Caco-2 (cell line): ENCODE measurements at regions not wholly inside any gene's neighbourhood (a gene's known extent, or its start where the extent isn't known, plus 50 kb on each side); places are given as distances from the start of the nearest gene placed in this dataset.

ENCODE experiments used
- BruUV-seq: library from RNA; stranded (reverse); fragments of 400-500 nt; replicated peaks from 2 replicates; lab custom pipeline; 2021; lab: Mats Ljungman, UMichigan
- CTCF ChIA-PET: fragments of 300-600 bp; sonication (Branson Sonifier 250); formaldehyde crosslinking; loops from one replicate; lab custom pipeline; 2022; ENCODE audit warnings: antibody characterized with exemption; lab: Charles Lee
- POLR2A ChIA-PET: fragments of 300-600 bp; sonication (Branson Sonifier 250); formaldehyde crosslinking; loops from one replicate; lab custom pipeline; 2022; ENCODE audit warnings: antibody characterized with exemption; lab: Charles Lee
- DNase-seq, 2 experiments: peaks; one replicate each; pipeline versions ENCODE4 v3.0.0 to v3.0.0-alpha.2; 2020 to 2022
- H3K27me3 ChIP-seq: replicated peaks from 2 replicates; pipeline ENCODE4 v1.6.0; 2011; ENCODE audit warnings: low read length; ENCODE audit not compliant: control insufficient read depth, insufficient read depth
- H3K36me3 ChIP-seq: 2 replicates; pipeline ENCODE4 v1.5.1; 2011; ENCODE audit warnings: low read length; ENCODE audit not compliant: control insufficient read depth, insufficient read depth
- H3K4me1 ChIP-seq: fragments of 250-450 bp; sonication (Bioruptor Pico); 2 replicates; pipeline ENCODE4 v1.5.1; 2020; ENCODE audit warnings: mild to moderate bottlenecking
- H3K4me3 ChIP-seq: 2 replicates; pipeline ENCODE4 v1.5.1; 2011; ENCODE audit warnings: low read depth, mild to moderate bottlenecking, control low read depth, low read length
- H3K9me3 ChIP-seq: fragments of 250-450 bp; sonication (Bioruptor Pico); 2 replicates; pipeline ENCODE4 v1.5.1; 2020; ENCODE audit warnings: mild to moderate bottlenecking, moderate library complexity
- H3K27ac Mint-ChIP-seq: one replicate; pipeline ENCODE4 v1.8.0; 2022; ENCODE audit warnings: mixed read lengths; ENCODE audit not compliant: unreplicated experiment
- H3K27me3 Mint-ChIP-seq: one replicate; pipeline ENCODE4 v1.8.0; 2022; ENCODE audit warnings: mixed read lengths; ENCODE audit not compliant: insufficient read depth, unreplicated experiment
- H3K36me3 Mint-ChIP-seq: one replicate; pipeline ENCODE4 v1.8.0; 2022; ENCODE audit warnings: mild to moderate bottlenecking, mixed read lengths; ENCODE audit not compliant: insufficient read depth, unreplicated experiment
- H3K4me1 Mint-ChIP-seq: one replicate; pipeline ENCODE4 v1.8.0; 2022; ENCODE audit warnings: low read depth, mixed read lengths; ENCODE audit not compliant: unreplicated experiment
- H3K4me3 Mint-ChIP-seq: one replicate; pipeline ENCODE4 v1.8.0; 2022; ENCODE audit warnings: mild to moderate bottlenecking, moderate library complexity, mixed read lengths; ENCODE audit not compliant: unreplicated experiment
- H3K9me3 Mint-ChIP-seq: one replicate; pipeline ENCODE4 v1.8.0; 2022; ENCODE audit warnings: mixed read lengths; ENCODE audit not compliant: unreplicated experiment
- intact Hi-C: fragments of 100-400 bp; cut with micrococcal nuclease; formaldehyde crosslinking; loops from one replicate; pipeline ENCODE4 v1.10.0; 2022; ENCODE audit not compliant: unreplicated experiment
- TF ChIP-seq, protein P1 (sequence below), 2 experiments: fragments of 200-600 bp in 1 of 2; IDR thresholded peaks; 1 replicate in 1 of 2; 2 replicates in 1 of 2; pipeline versions ENCODE4 v1.5.1 to v1.8.0; 2011 to 2022; ENCODE audit warnings: antibody characterized with exemption in 1 of 2, control low read depth in 1 of 2, inconsistent platforms in 1 of 2, low read depth in 1 of 2, low read length in 1 of 2, mild to moderate bottlenecking in 1 of 2, moderate library complexity in 1 of 2; ENCODE audit not compliant: insufficient read depth in 1 of 2, severe bottlenecking in 1 of 2, unreplicated experiment in 1 of 2

DNA sequence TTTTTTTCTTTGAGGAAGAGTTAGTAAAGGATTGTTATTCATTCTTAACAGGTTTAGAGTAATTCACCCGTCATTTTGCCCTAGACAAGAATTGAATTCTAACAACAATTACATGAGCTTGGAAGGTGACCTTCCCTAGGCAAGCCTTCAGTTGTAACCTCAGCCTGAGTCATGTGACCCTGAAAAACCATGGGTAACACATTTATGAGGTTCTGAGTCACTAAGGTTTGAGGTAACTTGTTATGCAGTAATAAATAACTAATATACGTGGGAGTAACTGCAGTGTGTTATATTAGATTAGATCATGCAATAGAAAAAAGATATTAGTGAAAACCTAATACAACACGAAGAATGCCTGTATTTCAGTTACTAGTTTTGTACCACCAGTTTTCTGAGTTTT is 237.6 kb upstream of the NDN start:
- DNase-seq: no peak
- BruUV-seq: no TSS peak
- TF ChIP-seq, protein P1, sequence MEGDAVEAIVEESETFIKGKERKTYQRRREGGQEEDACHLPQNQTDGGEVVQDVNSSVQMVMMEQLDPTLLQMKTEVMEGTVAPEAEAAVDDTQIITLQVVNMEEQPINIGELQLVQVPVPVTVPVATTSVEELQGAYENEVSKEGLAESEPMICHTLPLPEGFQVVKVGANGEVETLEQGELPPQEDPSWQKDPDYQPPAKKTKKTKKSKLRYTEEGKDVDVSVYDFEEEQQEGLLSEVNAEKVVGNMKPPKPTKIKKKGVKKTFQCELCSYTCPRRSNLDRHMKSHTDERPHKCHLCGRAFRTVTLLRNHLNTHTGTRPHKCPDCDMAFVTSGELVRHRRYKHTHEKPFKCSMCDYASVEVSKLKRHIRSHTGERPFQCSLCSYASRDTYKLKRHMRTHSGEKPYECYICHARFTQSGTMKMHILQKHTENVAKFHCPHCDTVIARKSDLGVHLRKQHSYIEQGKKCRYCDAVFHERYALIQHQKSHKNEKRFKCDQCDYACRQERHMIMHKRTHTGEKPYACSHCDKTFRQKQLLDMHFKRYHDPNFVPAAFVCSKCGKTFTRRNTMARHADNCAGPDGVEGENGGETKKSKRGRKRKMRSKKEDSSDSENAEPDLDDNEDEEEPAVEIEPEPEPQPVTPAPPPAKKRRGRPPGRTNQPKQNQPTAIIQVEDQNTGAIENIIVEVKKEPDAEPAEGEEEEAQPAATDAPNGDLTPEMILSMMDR (IDR thresholded peaks at IDR 0.05; ENCODE audit: insufficient read depth in 1 of 2, low read depth in 1 of 2, low read length in 1 of 2, severe bottlenecking in 1 of 2, unreplicated experiment in 1 of 2): no peak
- Histone ChIP-seq H3K4me3 (no peak overlapping the region), H3K36me3 (no peaks in the 10 kb centered on the region), H3K9me3 (no peaks in the 10 kb centered on the region; the same call in 1 of the 2 replicates), H3K4me1 (no peaks in the 10 kb centered on the region), H3K27me3 (no peaks in the 10 kb centered on the region)
- no peak overlapping the region for H3K4me3 Mint-ChIP-seq
- no peaks in the 10 kb centered on the region for H3K4me1 Mint-ChIP-seq
- intact Hi-C loops: no loop called here
- no peaks in the 10 kb centered on the region for H3K36me3 Mint-ChIP-seq
- H3K27me3 Mint-ChIP-seq: no peaks in the 10 kb centered on the region
- POLR2A ChIA-PET: no interaction called here
- CTCF ChIA-PET: no interaction called here
- no peak overlapping the region for H3K27ac Mint-ChIP-seq
- H3K9me3 Mint-ChIP-seq: no peaks in the 10 kb centered on the region

DNA sequence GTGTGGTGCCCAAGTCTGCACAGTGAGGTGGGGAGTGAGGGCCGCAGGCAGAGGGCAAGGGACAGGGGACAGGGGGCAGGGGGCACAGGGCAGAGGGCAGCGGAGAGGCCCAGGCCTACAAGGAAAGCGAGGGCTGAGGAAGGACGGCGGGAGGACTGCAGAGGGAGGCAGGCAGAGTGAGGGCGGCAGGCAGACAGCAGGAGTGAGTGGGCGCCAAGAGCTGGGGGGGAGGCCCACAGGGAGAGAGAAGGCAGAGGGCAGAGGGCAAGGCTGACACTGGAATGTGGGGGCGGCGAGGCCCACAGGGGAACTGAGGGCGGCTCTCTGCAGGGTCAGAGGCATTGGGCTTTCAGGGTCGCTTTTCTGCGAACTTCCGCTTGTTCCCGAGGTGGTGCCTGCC is 267.8 kb upstream of the NDN start:
- H3K36me3 ChIP-seq: no peaks in the 10 kb centered on the region
- no peak for DNase-seq
- H3K4me3 ChIP-seq: no peak overlapping the region
- H3K9me3 Mint-ChIP-seq: peaks cover 6% of the 10 kb centered on the region
- H3K4me3 Mint-ChIP-seq: no peak overlapping the region
- no TSS peak for BruUV-seq
- H3K4me1 Mint-ChIP-seq: no peaks in the 10 kb centered on the region
- no peaks in the 10 kb centered on the region for H3K9me3 ChIP-seq
- intact Hi-C loops: no loop called here
- POLR2A ChIA-PET: no interaction called here
- no peaks in the 10 kb centered on the region for H3K27me3 ChIP-seq
- no peaks in the 10 kb centered on the region for H3K36me3 Mint-ChIP-seq
- no peak overlapping the region for H3K27ac Mint-ChIP-seq
- CTCF ChIA-PET: no interaction called here
- no peaks in the 10 kb centered on the region for H3K4me1 ChIP-seq
- no peaks in the 10 kb centered on the region for H3K27me3 Mint-ChIP-seq
- TF ChIP-seq, protein P1 (IDR thresholded peaks at IDR 0.05; ENCODE audit: insufficient read depth in 1 of 2, low read depth in 1 of 2, low read length in 1 of 2, severe bottlenecking in 1 of 2, unreplicated experiment in 1 of 2): no peak

DNA sequence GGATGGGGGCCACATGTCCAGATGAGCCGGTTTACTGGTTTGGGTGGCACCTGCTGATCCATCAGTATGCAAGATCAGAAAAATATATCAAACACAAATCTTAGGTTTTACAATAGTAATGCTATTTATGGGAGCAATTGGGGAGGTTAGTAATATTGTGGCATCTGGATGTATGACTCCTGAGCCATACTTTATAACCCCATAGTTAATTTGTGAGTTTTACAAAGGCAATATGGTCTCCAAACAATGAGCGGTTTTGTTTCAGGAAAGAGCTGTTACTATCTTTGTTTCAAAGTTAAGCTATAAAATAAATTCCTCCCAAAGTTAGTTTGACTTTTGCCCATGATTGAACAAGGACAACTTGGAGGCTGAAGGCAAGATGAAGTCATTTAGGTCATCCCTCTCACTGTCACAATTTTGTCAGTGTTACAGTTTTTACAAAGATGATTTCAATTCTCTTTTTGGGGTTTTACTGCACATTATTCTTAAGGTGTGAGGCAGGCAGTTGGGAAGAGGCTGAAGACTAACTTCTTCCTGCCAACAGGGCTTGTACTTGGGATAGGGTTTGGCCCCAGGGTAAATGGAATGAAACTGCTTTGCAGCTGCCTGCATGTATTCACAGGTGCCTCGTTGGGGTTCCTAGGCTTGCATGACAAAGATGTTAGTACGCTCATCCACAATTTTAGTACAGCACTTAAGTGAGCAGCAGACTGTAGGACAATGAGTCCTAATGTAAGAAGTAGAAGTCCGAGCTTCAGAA is 296.6 kb upstream of the NDN start:
- no peak for DNase-seq
- CTCF ChIA-PET: no interaction called here
- Mint-ChIP-seq H3K4me1 (no peaks in the 10 kb centered on the region), H3K27me3 (no peaks in the 10 kb centered on the region), H3K36me3 (no peaks in the 10 kb centered on the region), H3K9me3 (peaks cover 19% of the 10 kb centered on the region), H3K4me3 (no peak overlapping the region), H3K27ac (no peak overlapping the region)
- H3K27me3 ChIP-seq: no peaks in the 10 kb centered on the region
- intact Hi-C loops: no loop called here
- POLR2A ChIA-PET: no interaction called here
- TF ChIP-seq, protein P1 (IDR thresholded peaks at IDR 0.05; ENCODE audit: insufficient read depth in 1 of 2, low read depth in 1 of 2, low read length in 1 of 2, severe bottlenecking in 1 of 2, unreplicated experiment in 1 of 2): no peak
- peaks cover 4% of the 10 kb centered on the region; the same call in 1 of the 2 replicates for H3K9me3 ChIP-seq
- H3K4me1 ChIP-seq: no peaks in the 10 kb centered on the region
- no peaks in the 10 kb centered on the region for H3K36me3 ChIP-seq
- no TSS peak for BruUV-seq
- H3K4me3 ChIP-seq: no peak overlapping the region
